ENCODE measurements at regions not wholly inside any gene's neighbourhood (a gene's known extent, or its start where the extent isn't known, plus 50 kb on each side); places are given as distances from the start of the nearest gene placed in this dataset.

DNA sequence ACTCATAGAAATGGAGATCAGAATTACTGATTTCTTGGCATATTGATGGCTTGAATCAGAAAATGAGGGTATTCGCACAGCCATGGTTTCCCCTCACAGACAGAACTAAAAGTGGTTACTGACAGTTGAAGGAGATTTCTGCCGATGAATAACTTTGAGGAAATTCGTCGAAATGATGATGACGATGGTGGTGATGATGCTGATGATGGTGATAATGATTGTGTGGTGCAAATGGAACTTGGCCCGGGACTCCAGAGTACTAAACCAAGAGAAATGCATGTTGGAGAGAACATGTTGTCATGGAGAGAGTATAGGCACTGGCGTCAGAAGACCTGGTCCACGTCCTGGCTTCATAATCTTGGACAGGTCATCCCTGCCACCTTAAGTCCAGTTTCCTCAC, 163.2 kb downstream of the EVX1 start:
- TF ChIP-seq, protein P1, sequence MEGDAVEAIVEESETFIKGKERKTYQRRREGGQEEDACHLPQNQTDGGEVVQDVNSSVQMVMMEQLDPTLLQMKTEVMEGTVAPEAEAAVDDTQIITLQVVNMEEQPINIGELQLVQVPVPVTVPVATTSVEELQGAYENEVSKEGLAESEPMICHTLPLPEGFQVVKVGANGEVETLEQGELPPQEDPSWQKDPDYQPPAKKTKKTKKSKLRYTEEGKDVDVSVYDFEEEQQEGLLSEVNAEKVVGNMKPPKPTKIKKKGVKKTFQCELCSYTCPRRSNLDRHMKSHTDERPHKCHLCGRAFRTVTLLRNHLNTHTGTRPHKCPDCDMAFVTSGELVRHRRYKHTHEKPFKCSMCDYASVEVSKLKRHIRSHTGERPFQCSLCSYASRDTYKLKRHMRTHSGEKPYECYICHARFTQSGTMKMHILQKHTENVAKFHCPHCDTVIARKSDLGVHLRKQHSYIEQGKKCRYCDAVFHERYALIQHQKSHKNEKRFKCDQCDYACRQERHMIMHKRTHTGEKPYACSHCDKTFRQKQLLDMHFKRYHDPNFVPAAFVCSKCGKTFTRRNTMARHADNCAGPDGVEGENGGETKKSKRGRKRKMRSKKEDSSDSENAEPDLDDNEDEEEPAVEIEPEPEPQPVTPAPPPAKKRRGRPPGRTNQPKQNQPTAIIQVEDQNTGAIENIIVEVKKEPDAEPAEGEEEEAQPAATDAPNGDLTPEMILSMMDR (conservative IDR thresholded peaks at IDR 0.05; ENCODE audit: low read depth, low read length): no peak
- DNase-seq (ENCODE audit: low read depth): no peak
- H3K4me3 ChIP-seq (ENCODE audit: low read length): no peak overlapping the region

- DNase-seq (ENCODE audit: low read depth): no peak
- no peak overlapping the region for H3K4me3 ChIP-seq (ENCODE audit: low read length)
Observed at GRCh38 chr7:27409311-27409710, 166.7 kb downstream of the EVX1 start.

GRCh38 chr7:27409776-27410175, 167.2 kb downstream of the EVX1 start:
- H3K4me3 ChIP-seq (ENCODE audit: low read length): no peak overlapping the region
- TF ChIP-seq, protein P1 (conservative IDR thresholded peaks at IDR 0.05; ENCODE audit: low read depth, low read length): no peak
- DNase-seq (ENCODE audit: low read depth): no peak

More at GRCh38 chr7:27409311-27409710, 166.7 kb downstream of the EVX1 start:
- TF ChIP-seq, protein P1 (conservative IDR thresholded peaks at IDR 0.05; ENCODE audit: low read depth, low read length): no peak

GRCh38 chr7:27410812-27411544, 168.4 kb downstream of the EVX1 start:
- TF ChIP-seq, protein P1 (conservative IDR thresholded peaks at IDR 0.05; ENCODE audit: low read depth, low read length): no peak
- DNase-seq (ENCODE audit: low read depth): no peak
- H3K4me3 ChIP-seq (ENCODE audit: low read length): no peak overlapping the region

DNA sequence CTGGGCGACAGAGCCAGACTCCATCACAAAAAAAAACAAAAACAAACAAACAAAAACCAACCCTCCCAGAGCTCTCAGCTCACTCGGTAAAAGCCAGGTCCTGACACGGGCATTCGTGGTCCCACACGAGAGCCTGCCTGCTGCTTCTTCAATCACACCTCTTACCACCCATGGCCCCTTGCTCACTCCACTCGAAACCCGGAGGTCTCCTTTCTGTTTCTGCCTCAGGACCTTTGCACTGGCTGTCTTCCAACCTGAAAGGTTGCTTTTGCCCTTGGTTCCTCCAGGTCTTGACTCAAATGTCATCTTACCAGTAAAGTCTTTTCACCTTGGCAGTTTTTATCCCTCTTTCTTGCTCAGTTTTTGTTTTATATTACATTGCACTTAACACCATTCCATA, 169.6 kb downstream of the EVX1 start:
- TF ChIP-seq, protein P1 (conservative IDR thresholded peaks at IDR 0.05; ENCODE audit: low read depth, low read length): no peak
- no peak overlapping the region for H3K4me3 ChIP-seq (ENCODE audit: low read length)
- DNase-seq (ENCODE audit: low read depth): no peak

- no peak overlapping the region for H3K4me3 ChIP-seq (ENCODE audit: low read length)
- TF ChIP-seq, protein P1 (conservative IDR thresholded peaks at IDR 0.05; ENCODE audit: low read depth, low read length): no peak
- DNase-seq (ENCODE audit: low read depth): no peak
Observed at GRCh38 chr7:27418541-27418940, 175.9 kb downstream of the EVX1 start.

DNA sequence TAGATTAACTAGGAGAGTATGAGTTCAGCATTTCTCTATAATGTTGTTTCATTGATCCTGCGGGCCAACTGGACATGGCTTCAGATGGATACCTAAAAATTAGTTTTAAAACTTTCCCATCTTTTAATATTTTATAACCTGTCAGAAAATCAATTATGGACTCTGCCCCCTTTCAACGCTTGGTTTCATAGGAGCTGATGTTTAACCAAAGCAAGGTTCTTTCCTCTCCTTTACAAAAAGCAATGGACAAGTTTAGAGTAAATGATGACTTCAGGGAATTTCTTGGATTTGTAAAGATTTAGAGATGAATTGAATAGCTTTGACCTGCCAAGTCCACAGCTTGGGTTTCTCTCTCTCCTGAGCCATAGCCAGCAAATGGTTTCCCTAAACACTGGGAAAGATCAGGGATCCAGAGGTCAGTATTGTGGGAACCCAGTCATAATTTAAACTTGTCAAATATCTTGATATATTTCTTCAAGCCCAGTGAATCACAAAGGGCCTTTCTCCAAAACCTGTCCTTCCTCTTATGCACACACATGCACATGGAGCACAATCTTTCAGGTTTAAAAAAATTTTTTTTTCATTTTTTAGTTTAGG, 177.1 kb downstream of the EVX1 start:
- TF ChIP-seq, protein P1 (conservative IDR thresholded peaks at IDR 0.05; ENCODE audit: low read depth, low read length): no peak
- DNase-seq (ENCODE audit: low read depth): no peak
- H3K4me3 ChIP-seq (ENCODE audit: low read length): no peak overlapping the region
